H1 (cell line): ENCODE measurements at regions not wholly inside any gene's neighbourhood (a gene's known extent, or its start where the extent isn't known, plus 50 kb on each side); places are given as distances from the start of the nearest gene placed in this dataset.

Source experiments
- CTCF ChIA-PET: fragments of 300-600 bp; sonication (Branson Sonifier 250); formaldehyde crosslinking; loops from one replicate; lab custom pipeline; 2021; ENCODE audit not compliant: partially characterized antibody; lab: Charles Lee
- POLR2A ChIA-PET: fragments of 300-600 bp; sonication (Branson Sonifier 250); formaldehyde crosslinking; loops from one replicate; lab custom pipeline; 2021; ENCODE audit warnings: inconsistent platforms; ENCODE audit not compliant: partially characterized antibody; lab: Charles Lee
- DNase-seq, 2 experiments: peaks; one replicate each; pipeline versions ENCODE4 v3.0.0 to v3.0.0-alpha.2; 2010 to 2022; ENCODE audit warnings: low spot score in 2 of 2, low read depth in 1 of 2, mixed read lengths in 1 of 2
- FAIRE-seq: peaks from 2 replicates; lab custom pipeline; 2011; peaks lifted over from hg19 to GRCh38; lab: Jason Lieb, UNC
- H2AFZ ChIP-seq: 2 replicates; pipeline ENCODE4 v1.8.1; 2012; ENCODE audit warnings: low read length, inconsistent platforms
- H2AK5ac ChIP-seq: 2 replicates; pipeline ENCODE4 v1.6.1; 2013; ENCODE audit warnings: low read depth, low read length
- H2BK120ac ChIP-seq: replicated peaks from 2 replicates; pipeline ENCODE3; 2013; ENCODE audit warnings: low read depth, low read length, inconsistent platforms
- H2BK12ac ChIP-seq: 2 replicates; pipeline ENCODE4 v1.6.1; 2013; ENCODE audit warnings: low read depth, low read length
- H2BK15ac ChIP-seq: 2 replicates; pipeline ENCODE4 v1.6.1; 2013; ENCODE audit warnings: low read length
- H2BK20ac ChIP-seq: 2 replicates; pipeline ENCODE4 v1.6.1; 2013; ENCODE audit warnings: low read length
- H2BK5ac ChIP-seq: 2 replicates; pipeline ENCODE4 v1.6.1; 2013; ENCODE audit warnings: low read depth, low read length
- H3K14ac ChIP-seq: 2 replicates; pipeline ENCODE4 v1.6.1; 2013; ENCODE audit warnings: inconsistent platforms; ENCODE audit not compliant: insufficient read length
- H3K18ac ChIP-seq: 2 replicates; pipeline ENCODE4 v1.6.1; 2013; ENCODE audit warnings: low read length; ENCODE audit errors: extremely low read depth
- H3K23ac ChIP-seq: 2 replicates; pipeline ENCODE4 v1.6.1; 2013; ENCODE audit warnings: inconsistent platforms; ENCODE audit not compliant: insufficient read length
- H3K23me2 ChIP-seq: 2 replicates; pipeline ENCODE4 v1.6.1; 2013; ENCODE audit warnings: low read depth, low read length
- H3K27ac ChIP-seq: 2 replicates; pipeline ENCODE4 v1.6.1; 2011; ENCODE audit warnings: low read depth, low read length, inconsistent platforms
- H3K27me3 ChIP-seq, 4 experiments: replicated peaks in 1 of 4; 1 replicate in 1 of 4; 2 replicates in 3 of 4; pipeline versions ENCODE4 v1.6.1 to v1.8.1; 2011 to 2013; ENCODE audit warnings: low read length in 3 of 4, mild to moderate bottlenecking in 3 of 4, inconsistent platforms in 2 of 4, mixed read lengths in 2 of 4, moderate library complexity in 1 of 4; ENCODE audit not compliant: control insufficient read depth in 3 of 4, insufficient read depth in 3 of 4; ENCODE audit errors: extremely low read depth in 1 of 4
- H3K36me3 ChIP-seq, 4 experiments: 2 replicates each; pipeline versions ENCODE4 v1.6.1 to v1.8.1; 2011 to 2013; ENCODE audit warnings: mild to moderate bottlenecking in 4 of 4, low read length in 3 of 4, moderate library complexity in 2 of 4, control low read depth in 1 of 4, inconsistent platforms in 1 of 4; ENCODE audit not compliant: insufficient read depth in 4 of 4, control insufficient read depth in 2 of 4
- H3K4ac ChIP-seq: replicated peaks from 2 replicates; pipeline ENCODE3; 2013; ENCODE audit warnings: low read length, low read depth, mixed read lengths, inconsistent platforms; ENCODE audit not compliant: insufficient read length
- H3K4me1 ChIP-seq, 4 experiments: replicated peaks in 1 of 4; 1 replicate in 1 of 4; 2 replicates in 3 of 4; pipeline versions ENCODE4 v1.6.1 to v1.8.1; 2011 to 2013; ENCODE audit warnings: low read length in 3 of 4, inconsistent platforms in 2 of 4, mixed read lengths in 1 of 4; ENCODE audit not compliant: insufficient read depth in 4 of 4, control insufficient read depth in 3 of 4
- H3K4me2 ChIP-seq, 2 experiments: 2 replicates each; pipeline versions ENCODE4 v1.6.1 to v1.8.1; 2011 to 2013; ENCODE audit warnings: low read depth in 2 of 2, low read length in 2 of 2, control low read depth in 1 of 2, inconsistent platforms in 1 of 2, mild to moderate bottlenecking in 1 of 2; ENCODE audit not compliant: insufficient read depth in 1 of 2
- H3K4me3 ChIP-seq, 4 experiments: fragments of 200-600, 300-600 bp in 1 of 4; sonication (generic), shearing (Covaris generic), sonication (Bioruptor Twin) in 1 of 4; 2 replicates each; pipeline versions ENCODE4 v1.5.1 to v1.8.1; 2011 to 2016; ENCODE audit warnings: low read length in 4 of 4, low read depth in 3 of 4, control low read depth in 2 of 4, inconsistent platforms in 2 of 4, mild to moderate bottlenecking in 2 of 4, mixed read lengths in 1 of 4, moderate library complexity in 1 of 4; ENCODE audit not compliant: insufficient read depth in 2 of 4; ENCODE audit errors: extremely low read depth in 1 of 4
- H3K56ac ChIP-seq: replicated peaks from 2 replicates; pipeline ENCODE3; 2013; ENCODE audit warnings: low read depth, mild to moderate bottlenecking, mixed read lengths, low read length, inconsistent platforms; ENCODE audit not compliant: insufficient read length
- H3K79me1 ChIP-seq: 2 replicates; pipeline ENCODE4 v1.6.1; 2013; ENCODE audit warnings: low read depth, low read length, control low read depth
- H3K79me2 ChIP-seq, 2 experiments: 2 replicates each; pipeline versions ENCODE4 v1.6.1 to v1.8.1; 2012 to 2013; ENCODE audit warnings: low read length in 2 of 2, mild to moderate bottlenecking in 2 of 2, inconsistent platforms in 1 of 2; ENCODE audit not compliant: insufficient read depth in 2 of 2, control insufficient read depth in 1 of 2
- H3K9ac ChIP-seq, 4 experiments: replicated peaks in 1 of 4; 1 replicate in 1 of 4; 2 replicates in 3 of 4; pipeline versions ENCODE4 v1.6.1 to v1.8.1; 2011 to 2013; ENCODE audit warnings: low read depth in 3 of 4, low read length in 3 of 4, control low read depth in 2 of 4, mild to moderate bottlenecking in 2 of 4, moderate library complexity in 2 of 4, inconsistent platforms in 1 of 4; ENCODE audit errors: extremely low read depth in 1 of 4
- H3K9me3 ChIP-seq, 2 experiments: 2 replicates each; pipeline versions ENCODE4 v1.6.1 to v1.8.1; 2012 to 2013; ENCODE audit warnings: mild to moderate bottlenecking in 2 of 2, moderate library complexity in 2 of 2, control low read depth in 1 of 2, inconsistent platforms in 1 of 2, low read depth in 1 of 2, low read length in 1 of 2, mixed read lengths in 1 of 2; ENCODE audit not compliant: insufficient read depth in 2 of 2
- H4K20me1 ChIP-seq, 2 experiments: replicated peaks in 1 of 2; 2 replicates each; pipeline versions ENCODE3 to v1.8.1; 2011 to 2013; ENCODE audit warnings: inconsistent platforms in 2 of 2, low read length in 2 of 2, mild to moderate bottlenecking in 1 of 2; ENCODE audit not compliant: insufficient read depth in 2 of 2, control insufficient read depth in 1 of 2
- H4K5ac ChIP-seq: 2 replicates; pipeline ENCODE4 v1.6.1; 2013; ENCODE audit warnings: low read length, low read depth, mixed read lengths, inconsistent platforms; ENCODE audit not compliant: insufficient read length
- H4K8ac ChIP-seq: 2 replicates; pipeline ENCODE4 v1.8.0; 2013; ENCODE audit warnings: mild to moderate bottlenecking, moderate library complexity, low read length, inconsistent platforms; ENCODE audit not compliant: insufficient read depth; ENCODE audit errors: extremely low read depth
- H4K91ac ChIP-seq: replicated peaks from 2 replicates; pipeline ENCODE3; 2013; ENCODE audit warnings: low read length, mixed read lengths, inconsistent platforms; ENCODE audit not compliant: insufficient read length
- TEAD4 ChIP-seq: IDR thresholded peaks from 2 replicates; pipeline ENCODE4 v1.6.1; 2012; ENCODE audit warnings: low read depth, low read length, inconsistent platforms, mixed read lengths
- WGBS, 2 experiments: shearing (Covaris generic) in 1 of 2; methylation state at CpG; one replicate each; pipeline versions ENCODE4 v1.1.6 to v1.1.7; 2013 to 2015; ENCODE audit warnings: low lambda C conversion rate in 2 of 2, mixed read lengths in 2 of 2, inconsistent platforms in 1 of 2, low coverage in 1 of 2, missing lambda C conversion rate in 1 of 2; ENCODE audit not compliant: insufficient replicate concordance in 2 of 2, insufficient coverage in 1 of 2, insufficient read length in 1 of 2; ENCODE audit errors: extremely low coverage in 1 of 2, missing lambda C conversion rate in 1 of 2; 5-methylcytosine and 5-hydroxymethylcytosine counted together

DNA sequence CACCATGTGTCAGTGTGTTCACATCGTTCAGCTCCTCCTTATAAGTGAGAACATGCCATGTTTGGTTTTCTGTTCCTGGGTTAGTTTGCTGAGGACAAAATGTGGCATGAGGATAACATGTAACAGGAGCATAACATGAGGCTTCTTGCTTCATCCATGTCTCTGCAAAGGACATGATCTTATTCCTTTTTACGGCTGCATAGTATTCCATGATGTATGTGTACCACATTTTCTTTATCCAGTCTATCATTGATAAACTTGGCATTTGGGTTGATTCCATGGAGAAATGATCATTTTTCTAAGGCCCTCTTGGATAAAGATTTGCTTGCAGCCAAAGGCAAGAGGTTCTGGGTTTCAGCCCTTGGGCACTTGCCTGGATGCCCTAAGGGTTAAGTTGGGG, 128.5 kb upstream of the ZEB1 start:
- Histone ChIP-seq H3K36me3 (no peaks in the 10 kb centered on the region), H3K23ac (no peak overlapping the region), H3K79me1 (no peaks in the 10 kb centered on the region), H3K56ac (no peak overlapping the region), H3K18ac (no peak overlapping the region), H3K27ac (no peak overlapping the region), H4K20me1 (no peaks in the 10 kb centered on the region), H3K4me1 (no peaks in the 10 kb centered on the region), H2BK12ac (no peak overlapping the region), H4K91ac (no peak overlapping the region), H2BK15ac (no peak overlapping the region), H4K8ac (no peak overlapping the region), H2BK5ac (no peak overlapping the region), H3K14ac (no peak overlapping the region), H2BK120ac (no peak overlapping the region), H2BK20ac (no peak overlapping the region), H3K79me2 (no peaks in the 10 kb centered on the region), H2AFZ (no peak overlapping the region), H3K9ac (no peak overlapping the region), H3K4me3 (no peak overlapping the region), H3K27me3 (no peaks in the 10 kb centered on the region), H3K4ac (no peak overlapping the region), H2AK5ac (no peak overlapping the region), H3K9me3 (no peaks in the 10 kb centered on the region), H3K23me2 (no peaks in the 10 kb centered on the region), H4K5ac (no peak overlapping the region), H3K4me2 (no peak overlapping the region)
- DNase-seq (no peak), FAIRE-seq (no peak)
- CTCF ChIA-PET = interaction anchor here (0.9 to 1.6 kb wide), 2 partner anchors 14 to 405 kb away, joined by 3 read pairs; no protein-coding TSS in a partner anchor
- 87% methylated on average over 2 of the region's 2 CpGs; no CpG with 5 or more reads in 1 of the 2 experiments for WGBS, 2 experiments
- POLR2A ChIA-PET = no interaction called here
- TF ChIP-seq TEAD4 = no peak
